Heart right ventricle (tissue), 16 donors: ENCODE measurements at regions not wholly inside any gene's neighbourhood (a gene's known extent, or its start where the extent isn't known, plus 50 kb on each side); places are given as distances from the start of the nearest gene placed in this dataset.

Source experiments
- ATAC-seq, 8 donors: fragments of 200-7000 bp; cut with Tn5 transposase; one replicate each; pipeline ENCODE4 v1.9.1; 2020; ENCODE audit warnings: mild to moderate bottlenecking in 8 of 8, moderate library complexity in 8 of 8, moderate number of reproducible peaks in 1 of 8
- DNase-seq, 2 donors: peaks; one replicate each; pipeline ENCODE4 v3.0.0-alpha.2; 2020
- H3K27ac ChIP-seq, 10 donors: fragments of 200-600 bp; sonication (generic) in 2 of 10; one replicate each; pipeline versions ENCODE4 v1.5.0 to v1.8.0; 2020 to 2022; ENCODE audit warnings: mild to moderate bottlenecking in 3 of 10
- H3K27me3 ChIP-seq, 7 donors: fragments of 200-600 bp; one replicate each; pipeline ENCODE4 v1.8.0; 2021 to 2022; ENCODE audit warnings: mild to moderate bottlenecking in 2 of 7
- H3K36me3 ChIP-seq, 9 donors: fragments of 200-600 bp; sonication (generic) in 1 of 9; one replicate each; pipeline versions ENCODE4 v1.5.0 to v1.8.0; 2020 to 2022; ENCODE audit warnings: mild to moderate bottlenecking in 2 of 9
- H3K4me1 ChIP-seq, 9 donors: fragments of 200-600 bp; sonication (generic) in 1 of 9; one replicate each; pipeline versions ENCODE4 v1.5.0 to v1.8.0; 2020 to 2022; ENCODE audit warnings: mild to moderate bottlenecking in 4 of 9
- H3K4me3 ChIP-seq, 10 donors: fragments of 200-600 bp; sonication (generic) in 2 of 10; one replicate each; pipeline versions ENCODE4 v1.5.0 to v1.8.0; 2020 to 2022; ENCODE audit warnings: mild to moderate bottlenecking in 7 of 10, moderate library complexity in 2 of 10
- H3K9me3 ChIP-seq, 11 donors: fragments of 200-600 bp in 10 of 11; sonication (generic) in 2 of 11; one replicate each; pipeline versions ENCODE4 v1.5.0 to v1.8.0; 2013 to 2022; ENCODE audit warnings: mild to moderate bottlenecking in 2 of 11, control low read depth in 1 of 11, moderate library complexity in 1 of 11
- CTCF ChIP-seq, 9 donors: fragments of 200-600 bp; sonication (generic) in 2 of 9; IDR thresholded peaks; one replicate each; pipeline versions ENCODE4 v1.5.0 to v1.8.0; 2021 to 2022; ENCODE audit warnings: antibody characterized with exemption in 9 of 9, mild to moderate bottlenecking in 5 of 9, moderate library complexity in 1 of 9
- WGBS, 2 donors: extraction: QIAGEN DNeasy Blood & Tissue Kit; methylation state at CpG; one replicate each; pipeline ENCODE4 v1.1.7; 2013; ENCODE audit warnings: inconsistent platforms in 1 of 2; 5-methylcytosine and 5-hydroxymethylcytosine counted together
- intact Hi-C, 10 donors: fragments of 100-400 bp; cut with DNase I; formaldehyde crosslinking; loops; one replicate each; pipeline versions ENCODE4 v1.11.1 to v1.14.2; 2022
- donor health status: Arrhythmogenic right ventricular cardiomyopathy.
- donor health status: ischemic (EF 13 %, LVEDD 7.1; RV severe dilation, severe dysfunction).
- donor health status: healthy with polysubstance abuse.
- donor health status: DM: no; HTN: yes; CAD: no.
- donor health status: DM: no; HTN: no; CAD: no.
- donor health status: ischemic (EF 25% LVEDD 6.9; RV normal size, moderate dysfunction).
- donor health status: ischemic (EF 25% LVEDD 5.7; RV mildly dilated, moderate dysfunction).
- donor health status: healthy.
- donor health status: DM: yes; HTN: yes; CAD: no.
- donor health status: Ischemic cardiomyopathy.
- donor health status: ischemic (EF 35%, LVEDD 5.7; RV mildly dilated, moderate dysfunction).
- donor health status: nonischemic (EF 11% LVEDD 7.7; RV severe dilation, severe dysfunction).
- donor health status: DM: yes; HTN: yes; CAD: no.
- donor health status: PGD.
- donor health status: ischemic (EF 29% LVEDD 5.4; RV normal size, mild dysfunction).
- donor health status: nonischemic (EF 23%, LVEDD 6.1; RV moderate dilation, normal function).

- no peaks in the 10 kb centered on the region for H3K4me1 ChIP-seq
- no peak overlapping the region for H3K4me3 ChIP-seq
- H3K27ac ChIP-seq = no peak overlapping the region
- peaks cover 0 to 3% (median 0%) of the 10 kb centered on the region in 11 donors for H3K9me3 ChIP-seq
- DNase-seq (no peak), ATAC-seq (no peak)
- no peak for TF ChIP-seq CTCF (IDR thresholded peaks at IDR 0.05)
- no peaks in the 10 kb centered on the region for H3K36me3 ChIP-seq
- intact Hi-C loops = no loop called here
- no peaks in the 10 kb centered on the region for H3K27me3 ChIP-seq
- WGBS, 2 donors = 56 to 66% methylated on average over 4 of the region's 4 CpGs
These were observed 175.5 kb downstream of the CCDC59 start for GRCh38 chr12:82182601-82183190.

GRCh38 chr12:82176761-82177490, 181.3 kb downstream of the CCDC59 start:
- ATAC-seq (no peak), DNase-seq (no peak)
- Histone ChIP-seq H3K4me3 (no peak overlapping the region), H3K9me3 (peaks cover 0 to 3% (median 0%) of the 10 kb centered on the region in 11 donors), H3K4me1 (no peaks in the 10 kb centered on the region), H3K36me3 (no peaks in the 10 kb centered on the region), H3K27ac (no peak overlapping the region), H3K27me3 (no peaks in the 10 kb centered on the region)
- 74 to 77% methylated on average over 5 of the region's 5 CpGs for WGBS, 2 donors
- intact Hi-C loops = no loop called here
- no peak for TF ChIP-seq CTCF (IDR thresholded peaks at IDR 0.05)

- 42 to 58% methylated on average over 4 of the region's 4 CpGs for WGBS, 2 donors
- H3K9me3 ChIP-seq = peaks cover 0 to 3% (median 0%) of the 10 kb centered on the region in 11 donors
- no peak for DNase-seq
- intact Hi-C loops = no loop called here
- TF ChIP-seq CTCF (IDR thresholded peaks at IDR 0.05) = no peak
- H3K27me3 ChIP-seq = no peaks in the 10 kb centered on the region
- no peaks in the 10 kb centered on the region for H3K36me3 ChIP-seq
- ATAC-seq = no peak
- no peak overlapping the region for H3K27ac ChIP-seq
- no peaks in the 10 kb centered on the region for H3K4me1 ChIP-seq
- no peak overlapping the region for H3K4me3 ChIP-seq
These were observed 182.2 kb downstream of the CCDC59 start for GRCh38 chr12:82176026-82176425.

- no peaks in the 10 kb centered on the region for H3K36me3 ChIP-seq
- H3K27me3 ChIP-seq = no peaks in the 10 kb centered on the region
- no peak overlapping the region for H3K4me3 ChIP-seq
- H3K27ac ChIP-seq = no peak overlapping the region
- H3K9me3 ChIP-seq = peaks cover 0 to 2% (median 0%) of the 10 kb centered on the region in 11 donors
- no peak for DNase-seq
- H3K4me1 ChIP-seq = no peaks in the 10 kb centered on the region
- ATAC-seq = no peak
- intact Hi-C loops = no loop called here
- 72 to 74% methylated on average over 2 of the region's 2 CpGs for WGBS, 2 donors
- TF ChIP-seq CTCF (IDR thresholded peaks at IDR 0.05) = no peak
These were observed 183.3 kb downstream of the CCDC59 start for GRCh38 chr12:82174936-82175335.
